Heart left ventricle (tissue), 13 donors: ENCODE measurements at regions not wholly inside any gene's neighbourhood (a gene's known extent, or its start where the extent isn't known, plus 50 kb on each side); places are given as distances from the start of the nearest gene placed in this dataset.

Source experiments
- CTCF ChIP-seq, 12 donors: fragments of 200-600 bp; sonication (generic) in 4 of 12; IDR thresholded peaks; one replicate each; pipeline versions ENCODE4 v1.5.0 to v1.8.0; 2018 to 2022; ENCODE audit warnings: antibody characterized with exemption in 12 of 12, mild to moderate bottlenecking in 5 of 12
- POLR2A ChIP-seq, 2 donors: fragments of 450-650 bp; IDR thresholded peaks; one replicate each; pipeline ENCODE4 v1.6.1; 2017; ENCODE audit warnings: antibody characterized with exemption in 2 of 2, mild to moderate bottlenecking in 2 of 2, moderate library complexity in 2 of 2
- donor health status: ischemic (EF 13 %, LVEDD 7.1; RV severe dilation, severe dysfunction).
- donor health status: DM: no; HTN: yes; CAD: no.
- donor health status: DM: no; HTN: no; CAD: no.
- donor health status: ischemic (EF 25% LVEDD 6.9; RV normal size, moderate dysfunction).
- donor health status: ischemic (EF 25% LVEDD 5.7; RV mildly dilated, moderate dysfunction).
- donor health status: ischemic (EF 35%, LVEDD 5.7; RV mildly dilated, moderate dysfunction).
- donor health status: nonischemic (EF 11% LVEDD 7.7; RV severe dilation, severe dysfunction).
- donor health status: DM: yes; HTN: yes; CAD: no.
- donor health status: PGD.
- donor health status: ischemic (EF 29% LVEDD 5.4; RV normal size, mild dysfunction).
- donor health status: nonischemic (EF 23%, LVEDD 6.1; RV moderate dilation, normal function).

- no peak for TF ChIP-seq CTCF (IDR thresholded peaks at IDR 0.05)
- no peak for TF ChIP-seq POLR2A (IDR thresholded peaks at IDR 0.05)
Observed at GRCh38 chr16:86302421-86303109, 207.8 kb upstream of the FOXF1 start.
